HFF-Myc (cell line): ENCODE measurements at regions not wholly inside any gene's neighbourhood (a gene's known extent, or its start where the extent isn't known, plus 50 kb on each side); places are given as distances from the start of the nearest gene placed in this dataset.
A peak's percentile ranks its signal among the peaks of the same experiment; 100 is the strongest.

Experiments used
- DNase-seq: peaks from one replicate; pipeline ENCODE4 v3.0.0-alpha.2; 2011; ENCODE audit warnings: low read depth; ENCODE audit errors: extremely low read depth
- H3K4me3 ChIP-seq: replicated peaks from 2 replicates; pipeline ENCODE4 v1.5.1; 2011; ENCODE audit warnings: low read depth, mild to moderate bottlenecking, control low read depth, low read length
- TF ChIP-seq, protein P1 (sequence below): IDR thresholded peaks from 2 replicates; pipeline ENCODE4 v1.5.1; 2012; ENCODE audit warnings: mild to moderate bottlenecking, low read depth, low read length, control low read depth; ENCODE audit errors: missing control alignments

DNA sequence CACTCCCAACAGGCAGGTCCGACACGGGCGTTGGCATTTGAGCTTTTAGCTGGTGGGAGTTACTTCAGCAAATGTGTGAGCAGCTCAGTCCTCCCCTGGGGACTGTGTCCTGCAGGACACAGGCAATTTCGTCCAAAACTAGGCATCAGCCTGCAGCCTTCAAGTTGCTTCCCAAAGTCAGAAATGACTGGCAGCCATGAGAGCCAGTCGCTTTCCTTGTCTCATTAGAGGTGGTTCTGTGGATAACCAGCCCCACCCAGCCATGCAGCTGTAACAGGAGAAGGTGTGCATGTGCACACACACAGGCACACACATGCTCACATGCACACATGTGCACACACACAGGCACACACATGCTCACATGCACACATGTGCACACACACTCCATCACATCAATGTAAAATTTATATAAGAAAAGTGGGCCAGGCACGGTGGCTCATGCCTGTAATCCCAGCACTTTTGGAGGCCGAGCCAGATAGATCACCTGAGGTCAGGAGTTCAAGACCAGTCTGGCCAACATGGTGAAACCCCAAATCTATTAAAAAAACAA lies 138.8 kb upstream of the TCERG1L start:
- H3K4me3 ChIP-seq: no peak overlapping the region
- TF ChIP-seq, protein P1, sequence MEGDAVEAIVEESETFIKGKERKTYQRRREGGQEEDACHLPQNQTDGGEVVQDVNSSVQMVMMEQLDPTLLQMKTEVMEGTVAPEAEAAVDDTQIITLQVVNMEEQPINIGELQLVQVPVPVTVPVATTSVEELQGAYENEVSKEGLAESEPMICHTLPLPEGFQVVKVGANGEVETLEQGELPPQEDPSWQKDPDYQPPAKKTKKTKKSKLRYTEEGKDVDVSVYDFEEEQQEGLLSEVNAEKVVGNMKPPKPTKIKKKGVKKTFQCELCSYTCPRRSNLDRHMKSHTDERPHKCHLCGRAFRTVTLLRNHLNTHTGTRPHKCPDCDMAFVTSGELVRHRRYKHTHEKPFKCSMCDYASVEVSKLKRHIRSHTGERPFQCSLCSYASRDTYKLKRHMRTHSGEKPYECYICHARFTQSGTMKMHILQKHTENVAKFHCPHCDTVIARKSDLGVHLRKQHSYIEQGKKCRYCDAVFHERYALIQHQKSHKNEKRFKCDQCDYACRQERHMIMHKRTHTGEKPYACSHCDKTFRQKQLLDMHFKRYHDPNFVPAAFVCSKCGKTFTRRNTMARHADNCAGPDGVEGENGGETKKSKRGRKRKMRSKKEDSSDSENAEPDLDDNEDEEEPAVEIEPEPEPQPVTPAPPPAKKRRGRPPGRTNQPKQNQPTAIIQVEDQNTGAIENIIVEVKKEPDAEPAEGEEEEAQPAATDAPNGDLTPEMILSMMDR: no peak
- DNase-seq: no peak

DNA sequence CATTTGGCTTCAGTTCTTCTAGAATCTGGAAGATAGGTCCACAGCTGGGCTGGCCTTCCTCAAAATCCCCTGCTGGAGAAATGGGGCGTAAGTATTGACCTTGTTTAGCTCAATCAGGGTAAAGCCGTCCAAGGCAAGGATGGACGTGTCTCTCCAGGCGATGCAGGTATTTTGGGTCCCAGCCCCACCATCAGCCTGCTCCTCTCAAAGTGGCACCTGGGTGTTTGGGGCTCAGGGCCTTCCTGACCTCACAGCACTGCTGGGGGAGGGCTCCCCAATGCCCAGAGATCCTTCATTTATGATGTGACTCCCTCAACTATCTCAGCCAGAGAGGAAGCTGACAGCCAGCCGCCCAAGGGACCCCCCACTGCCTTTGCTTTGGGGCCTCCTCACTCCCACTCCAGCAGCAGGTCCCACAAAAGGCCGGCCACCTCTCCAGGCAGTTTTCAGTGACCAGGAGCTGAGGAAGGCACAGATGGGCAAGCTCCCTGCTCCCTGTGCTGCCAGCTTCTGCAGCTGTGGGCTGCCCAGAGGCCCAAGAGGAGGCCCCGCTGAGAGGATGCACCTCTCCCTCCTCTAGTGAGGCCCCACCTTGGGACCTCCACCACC lies 140.0 kb upstream of the TCERG1L start:
- no peak for DNase-seq

DNA sequence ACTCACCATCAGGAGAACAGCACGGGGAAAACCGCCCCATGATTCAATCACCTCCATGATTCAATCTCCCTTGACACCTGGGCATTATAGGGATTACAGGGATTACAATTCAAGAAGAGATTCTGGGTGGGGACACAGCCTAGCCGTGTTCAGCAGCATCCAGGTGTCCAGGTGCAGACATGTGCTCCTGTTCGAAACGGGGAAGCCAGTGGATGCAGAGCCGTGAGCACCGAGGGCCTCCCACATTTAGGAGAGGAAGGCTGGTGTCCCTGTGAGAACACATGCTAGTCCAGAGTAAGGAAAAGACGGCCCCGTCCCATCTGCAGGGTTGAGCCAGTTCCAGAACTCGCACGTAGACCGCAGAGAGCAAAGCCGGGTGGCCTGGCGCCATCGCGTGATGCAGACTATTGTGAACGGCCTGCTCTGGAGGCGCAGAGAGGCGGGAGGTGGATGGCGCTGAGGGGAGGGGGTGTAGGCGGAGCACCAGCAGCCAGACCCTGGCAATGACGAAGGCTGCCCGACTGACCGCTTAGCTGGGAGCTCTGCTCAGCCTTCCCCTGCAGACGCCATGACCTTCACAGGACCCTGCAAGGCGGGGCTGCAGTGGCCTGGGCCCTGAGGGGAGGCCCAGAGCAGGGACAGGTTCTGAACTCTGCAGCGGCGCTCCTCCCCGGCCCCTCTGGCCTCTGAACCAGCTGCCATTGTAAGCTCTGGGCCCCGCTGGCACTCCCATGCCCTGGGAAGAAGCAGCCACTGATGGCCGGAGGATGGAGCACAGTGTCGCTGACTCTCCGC lies 141.6 kb upstream of the TCERG1L start:
- no peak for DNase-seq
- H3K4me3 ChIP-seq: no peak overlapping the region
- TF ChIP-seq, protein P1: no peak

More for the DNA sequence above, 140.0 kb upstream of the TCERG1L start:
- no peak overlapping the region for H3K4me3 ChIP-seq
- TF ChIP-seq, protein P1: no peak

DNA sequence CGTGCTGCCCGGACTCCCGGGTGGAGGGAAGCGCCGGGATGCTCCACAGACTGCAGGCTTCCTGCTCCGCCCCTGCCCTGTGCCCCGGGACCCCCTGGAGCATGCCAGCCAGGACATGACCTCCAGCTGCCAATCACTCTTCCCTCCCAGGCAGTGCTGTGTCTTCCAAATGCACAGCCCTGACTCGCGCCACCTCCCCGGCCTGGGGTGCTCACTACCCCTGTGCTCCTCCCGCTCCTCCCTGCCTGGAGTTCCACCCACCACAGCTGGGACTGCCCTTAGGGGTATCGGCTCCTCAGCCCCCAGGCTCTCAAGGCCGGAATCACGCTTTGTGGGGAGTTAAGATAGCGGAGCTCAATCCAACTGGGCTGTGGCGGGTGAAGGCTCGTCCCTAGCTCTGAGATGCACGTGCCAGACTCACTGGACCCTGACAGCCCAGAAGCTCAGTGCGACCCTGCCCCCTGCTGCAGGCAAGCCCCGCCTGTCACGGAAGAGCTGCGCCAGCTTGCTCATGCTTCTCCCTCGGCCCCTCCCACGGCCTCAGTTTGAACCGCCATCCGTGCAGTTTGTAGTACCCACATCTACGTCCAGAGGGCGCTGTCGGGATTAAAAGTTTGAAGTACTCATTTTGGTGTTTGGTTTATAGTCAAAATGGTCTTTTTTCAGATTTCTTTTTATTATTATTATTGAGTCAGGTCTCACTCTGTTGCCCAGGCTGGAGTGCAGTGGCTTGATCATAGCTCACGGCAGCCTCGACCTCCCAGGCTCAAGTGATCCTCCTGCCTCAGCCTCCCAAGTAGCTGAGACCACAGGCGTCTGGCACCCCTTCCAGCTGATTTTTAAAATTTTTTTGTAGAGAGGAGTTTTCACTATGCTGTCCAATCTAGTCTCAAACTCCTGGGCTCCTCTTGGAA lies 142.5 kb upstream of the TCERG1L start:
- DNase-seq: no peak
- H3K4me3 ChIP-seq: no peak overlapping the region
- TF ChIP-seq, protein P1: peak; percentile 47

DNA sequence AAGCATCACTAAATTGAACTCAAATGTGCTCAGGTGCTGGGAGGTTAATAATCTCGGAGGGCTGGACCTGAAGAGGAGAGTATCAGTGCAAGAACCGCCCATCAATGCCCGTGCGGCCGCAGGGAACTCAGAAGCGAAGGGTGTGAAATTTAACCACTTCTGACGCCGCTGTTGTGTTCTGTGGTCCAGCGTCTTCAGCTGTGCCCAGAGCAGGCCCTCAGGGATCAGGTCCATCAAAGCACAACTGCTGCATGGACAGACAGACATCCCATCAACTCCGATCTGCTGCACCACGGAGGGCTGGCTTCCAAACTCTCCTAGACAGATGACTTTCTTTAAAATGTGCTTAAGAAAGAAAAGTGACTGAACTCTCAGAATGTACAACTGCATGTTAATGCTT lies 144.9 kb upstream of the TCERG1L start:
- no peak overlapping the region for H3K4me3 ChIP-seq
- DNase-seq: no peak
- TF ChIP-seq, protein P1: no peak

DNA sequence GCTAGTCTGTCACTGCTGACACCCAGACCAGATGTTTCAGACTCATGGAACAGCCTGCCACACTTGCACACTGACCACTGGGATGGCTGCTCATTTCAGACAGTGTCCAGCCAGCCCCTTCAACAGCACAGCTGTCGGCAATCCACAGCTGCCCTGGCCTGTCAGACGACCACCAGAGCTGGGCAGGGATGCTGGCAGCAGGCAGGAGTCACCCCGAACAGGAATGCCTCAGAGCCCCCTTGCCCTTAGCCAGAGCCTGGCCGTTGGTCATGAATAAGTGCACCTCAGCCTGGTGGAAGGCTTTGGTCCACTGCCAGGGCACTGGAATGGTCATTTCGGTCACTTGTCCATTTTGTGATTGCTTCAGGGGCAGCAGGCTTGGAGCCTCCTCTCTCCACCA lies 149.6 kb upstream of the TCERG1L start:
- DNase-seq: no peak
- TF ChIP-seq, protein P1: no peak
- H3K4me3 ChIP-seq: no peak overlapping the region
